ENCODE measurements at regions not wholly inside any gene's neighbourhood (a gene's known extent, or its start where the extent isn't known, plus 50 kb on each side); places are given as distances from the start of the nearest gene placed in this dataset.

GRCh38 chr16:55118701-55119260 is 188.1 kb downstream of the IRX5 start:
- TF ChIP-seq NFRKB (IDR thresholded peaks at IDR 0.05) (no peak), TARDBP (IDR thresholded peaks at IDR 0.05) (no peak), FOXM1 (IDR thresholded peaks at IDR 0.05; ENCODE audit: borderline replicate concordance) (no peak), SUZ12 (IDR thresholded peaks at IDR 0.05) (no peak)

Measured in HEK293T (cell line).